Colon (tissue), 2 donors: ENCODE measurements at regions not wholly inside any gene's neighbourhood (a gene's known extent, or its start where the extent isn't known, plus 50 kb on each side); places are given as distances from the start of the nearest gene placed in this dataset.

ENCODE experiments used
- FAIRE-seq: peaks from 2 replicates; lab custom pipeline; 2012; peaks lifted over from hg19 to GRCh38; lab: Jason Lieb, UNC
- donor health status: control.
- donor health status: control.

- FAIRE-seq = no peak
These were observed 218.2 kb downstream of the SH3BP4 start for GRCh38 chr2:235170016-235170415.

- FAIRE-seq = no peak
These were observed 219.0 kb downstream of the SH3BP4 start for GRCh38 chr2:235170536-235171521.

- FAIRE-seq = no peak
These were observed 219.8 kb downstream of the SH3BP4 start for GRCh38 chr2:235171550-235172031.

GRCh38 chr2:235180642-235181041 lies 228.8 kb downstream of the SH3BP4 start:
- FAIRE-seq = no peak

- no peak for FAIRE-seq
These were observed 232.0 kb downstream of the SH3BP4 start for GRCh38 chr2:235183786-235184185.

- no peak for FAIRE-seq
These were observed 236.0 kb downstream of the SH3BP4 start for GRCh38 chr2:235187806-235188205.

- FAIRE-seq = no peak
These were observed 239.7 kb downstream of the SH3BP4 start for GRCh38 chr2:235191486-235191885.

GRCh38 chr2:235191978-235192377 lies 240.2 kb downstream of the SH3BP4 start:
- no peak for FAIRE-seq

- no peak for FAIRE-seq
These were observed 242.5 kb downstream of the SH3BP4 start for GRCh38 chr2:235194351-235194750.

- no peak for FAIRE-seq
These were observed 243.0 kb downstream of the SH3BP4 start for GRCh38 chr2:235194836-235195235.

GRCh38 chr2:235195921-235196320 lies 244.1 kb downstream of the SH3BP4 start:
- no peak for FAIRE-seq

GRCh38 chr2:235199128-235199527 lies 247.3 kb downstream of the SH3BP4 start:
- no peak for FAIRE-seq

- FAIRE-seq = no peak
These were observed 248.4 kb downstream of the SH3BP4 start for GRCh38 chr2:235200216-235200615.

- FAIRE-seq = no peak
These were observed 249.9 kb downstream of the SH3BP4 start for GRCh38 chr2:235201756-235202155.

- FAIRE-seq = no peak
These were observed 253.1 kb downstream of the SH3BP4 start for GRCh38 chr2:235204948-235205347.

- FAIRE-seq = no peak
These were observed 254.6 kb downstream of the SH3BP4 start for GRCh38 chr2:235206399-235206798.

GRCh38 chr2:235206980-235207579 lies 255.3 kb downstream of the SH3BP4 start:
- no peak for FAIRE-seq

GRCh38 chr2:235211056-235211455 lies 259.2 kb downstream of the SH3BP4 start:
- FAIRE-seq = no peak

- no peak for FAIRE-seq
These were observed 260.8 kb downstream of the SH3BP4 start for GRCh38 chr2:235212501-235213158.

GRCh38 chr2:235215248-235215647 lies 263.4 kb downstream of the SH3BP4 start:
- no peak for FAIRE-seq

- FAIRE-seq = no peak
These were observed 265.1 kb downstream of the SH3BP4 start for GRCh38 chr2:235216901-235217300.

GRCh38 chr2:235217846-235218245 lies 266.0 kb downstream of the SH3BP4 start:
- no peak for FAIRE-seq

GRCh38 chr2:235218486-235218907 lies 266.7 kb downstream of the SH3BP4 start:
- no peak for FAIRE-seq
